ENCODE measurements at regions not wholly inside any gene's neighbourhood (a gene's known extent, or its start where the extent isn't known, plus 50 kb on each side); places are given as distances from the start of the nearest gene placed in this dataset.

DNA sequence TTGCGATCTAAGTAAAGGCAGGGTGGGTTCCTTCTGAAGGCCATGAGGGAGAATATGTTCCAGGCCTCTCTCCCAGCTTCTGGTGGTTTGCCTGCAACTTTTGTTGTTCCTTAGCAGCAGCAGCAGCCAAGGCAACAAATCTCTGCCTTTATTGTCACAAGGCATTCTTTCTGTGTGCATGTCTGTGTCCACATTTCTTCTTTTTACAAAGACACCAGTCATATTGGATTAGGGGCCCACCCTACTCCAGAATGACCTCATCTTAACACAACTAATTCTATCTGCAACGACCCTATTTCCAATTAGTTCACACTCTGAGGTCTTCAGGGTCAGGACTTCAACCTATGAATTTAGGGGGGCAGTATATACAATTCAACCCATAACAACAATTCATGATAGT lies 587.5 kb downstream of the XIRP2 start:
- TF ChIP-seq, protein P1, sequence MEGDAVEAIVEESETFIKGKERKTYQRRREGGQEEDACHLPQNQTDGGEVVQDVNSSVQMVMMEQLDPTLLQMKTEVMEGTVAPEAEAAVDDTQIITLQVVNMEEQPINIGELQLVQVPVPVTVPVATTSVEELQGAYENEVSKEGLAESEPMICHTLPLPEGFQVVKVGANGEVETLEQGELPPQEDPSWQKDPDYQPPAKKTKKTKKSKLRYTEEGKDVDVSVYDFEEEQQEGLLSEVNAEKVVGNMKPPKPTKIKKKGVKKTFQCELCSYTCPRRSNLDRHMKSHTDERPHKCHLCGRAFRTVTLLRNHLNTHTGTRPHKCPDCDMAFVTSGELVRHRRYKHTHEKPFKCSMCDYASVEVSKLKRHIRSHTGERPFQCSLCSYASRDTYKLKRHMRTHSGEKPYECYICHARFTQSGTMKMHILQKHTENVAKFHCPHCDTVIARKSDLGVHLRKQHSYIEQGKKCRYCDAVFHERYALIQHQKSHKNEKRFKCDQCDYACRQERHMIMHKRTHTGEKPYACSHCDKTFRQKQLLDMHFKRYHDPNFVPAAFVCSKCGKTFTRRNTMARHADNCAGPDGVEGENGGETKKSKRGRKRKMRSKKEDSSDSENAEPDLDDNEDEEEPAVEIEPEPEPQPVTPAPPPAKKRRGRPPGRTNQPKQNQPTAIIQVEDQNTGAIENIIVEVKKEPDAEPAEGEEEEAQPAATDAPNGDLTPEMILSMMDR (conservative IDR thresholded peaks at IDR 0.05; ENCODE audit: low read length), result no peak
- TF ChIP-seq EZH2phosphoT487 (IDR thresholded peaks at IDR 0.05; ENCODE audit: borderline replicate concordance, low read depth, low read length), result no peak
